Gastrocnemius medialis (tissue), 4 donors: ENCODE measurements at regions not wholly inside any gene's neighbourhood (a gene's known extent, or its start where the extent isn't known, plus 50 kb on each side); places are given as distances from the start of the nearest gene placed in this dataset.

ENCODE experiments used
- POLR2A ChIP-seq, 2 donors: fragments of 450-650 bp; IDR thresholded peaks; one replicate each; pipeline ENCODE4 v1.6.1; 2017; ENCODE audit warnings: antibody characterized with exemption in 2 of 2, mild to moderate bottlenecking in 2 of 2, moderate library complexity in 2 of 2
- TF ChIP-seq, protein P1 (sequence below), 5 experiments: fragments of 450-650 bp in 3 of 5; fragments of 200-600 bp in 2 of 5; sonication (generic) in 2 of 5; IDR thresholded peaks in 4 of 5; conservative IDR thresholded peaks in 1 of 5; 1 replicate in 4 of 5; 2 replicates in 1 of 5; pipeline ENCODE4 v1.5.1; 2016 to 2019; ENCODE audit warnings: antibody characterized with exemption in 5 of 5, mild to moderate bottlenecking in 3 of 5, moderate library complexity in 3 of 5

- TF ChIP-seq, protein P1, sequence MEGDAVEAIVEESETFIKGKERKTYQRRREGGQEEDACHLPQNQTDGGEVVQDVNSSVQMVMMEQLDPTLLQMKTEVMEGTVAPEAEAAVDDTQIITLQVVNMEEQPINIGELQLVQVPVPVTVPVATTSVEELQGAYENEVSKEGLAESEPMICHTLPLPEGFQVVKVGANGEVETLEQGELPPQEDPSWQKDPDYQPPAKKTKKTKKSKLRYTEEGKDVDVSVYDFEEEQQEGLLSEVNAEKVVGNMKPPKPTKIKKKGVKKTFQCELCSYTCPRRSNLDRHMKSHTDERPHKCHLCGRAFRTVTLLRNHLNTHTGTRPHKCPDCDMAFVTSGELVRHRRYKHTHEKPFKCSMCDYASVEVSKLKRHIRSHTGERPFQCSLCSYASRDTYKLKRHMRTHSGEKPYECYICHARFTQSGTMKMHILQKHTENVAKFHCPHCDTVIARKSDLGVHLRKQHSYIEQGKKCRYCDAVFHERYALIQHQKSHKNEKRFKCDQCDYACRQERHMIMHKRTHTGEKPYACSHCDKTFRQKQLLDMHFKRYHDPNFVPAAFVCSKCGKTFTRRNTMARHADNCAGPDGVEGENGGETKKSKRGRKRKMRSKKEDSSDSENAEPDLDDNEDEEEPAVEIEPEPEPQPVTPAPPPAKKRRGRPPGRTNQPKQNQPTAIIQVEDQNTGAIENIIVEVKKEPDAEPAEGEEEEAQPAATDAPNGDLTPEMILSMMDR (IDR thresholded peaks at IDR 0.05 in 4 of 5, conservative IDR thresholded peaks at IDR 0.05 in 1 of 5): no peak
- no peak for TF ChIP-seq POLR2A (IDR thresholded peaks at IDR 0.05)
Measured at GRCh38 chr6:48471326-48471725, 360.3 kb upstream of the PTCHD4 start.
